ENCODE measurements at regions not wholly inside any gene's neighbourhood (a gene's known extent, or its start where the extent isn't known, plus 50 kb on each side); places are given as distances from the start of the nearest gene placed in this dataset.

GRCh38 chr6:48835421-48835958, 627.6 kb downstream of the MMUT start:
- WGBS, 2 donors, result 41% methylated on average over 2 of the region's 2 CpGs
- ATAC-seq (ENCODE audit: low FRiP score in 2 of 2), result no peak
- TF ChIP-seq POLR2A (IDR thresholded peaks at IDR 0.05) (no peak), EP300 (IDR thresholded peaks at IDR 0.05) (no peak), POLR2AphosphoS5 (IDR thresholded peaks at IDR 0.05) (no peak), CTCF (IDR thresholded peaks at IDR 0.05) (no peak)
- H3K4me3 ChIP-seq, result no peak overlapping the region
- DNase-seq, result no peak
- H3K36me3 ChIP-seq, result no peaks in the 10 kb centered on the region
- H3K27me3 ChIP-seq, result no peaks in the 10 kb centered on the region
- no peak overlapping the region for H3K27ac ChIP-seq
- no peaks in the 10 kb centered on the region for H3K4me1 ChIP-seq
- H3K9me3 ChIP-seq, result peaks cover 0 to 4% (median 0%) of the 10 kb centered on the region in 4 donors

GRCh38 chr6:48834706-48835105, 628.3 kb downstream of the MMUT start:
- H3K4me3 ChIP-seq, result no peak overlapping the region
- no peak overlapping the region for H3K27ac ChIP-seq
- DNase-seq (no peak), ATAC-seq (ENCODE audit: low FRiP score in 2 of 2) (no peak)
- no peaks in the 10 kb centered on the region for H3K36me3 ChIP-seq
- H3K9me3 ChIP-seq, result no peaks in the 10 kb centered on the region
- TF ChIP-seq POLR2AphosphoS5 (IDR thresholded peaks at IDR 0.05) (no peak), CTCF (IDR thresholded peaks at IDR 0.05) (no peak), POLR2A (IDR thresholded peaks at IDR 0.05) (no peak), EP300 (IDR thresholded peaks at IDR 0.05) (no peak)
- H3K27me3 ChIP-seq, result no peaks in the 10 kb centered on the region
- H3K4me1 ChIP-seq, result no peaks in the 10 kb centered on the region

GRCh38 chr6:48833916-48834315, 629.1 kb downstream of the MMUT start:
- Histone ChIP-seq H3K4me1 (no peaks in the 10 kb centered on the region), H3K27me3 (no peaks in the 10 kb centered on the region), H3K36me3 (no peaks in the 10 kb centered on the region), H3K27ac (no peak overlapping the region), H3K4me3 (no peak overlapping the region), H3K9me3 (no peaks in the 10 kb centered on the region)
- ATAC-seq (ENCODE audit: low FRiP score in 2 of 2) (no peak), DNase-seq (no peak)
- WGBS, 2 donors, result 88 to 97% methylated on average over 1 of the region's 1 CpG
- TF ChIP-seq EP300 (IDR thresholded peaks at IDR 0.05) (no peak), CTCF (IDR thresholded peaks at IDR 0.05) (no peak), POLR2A (IDR thresholded peaks at IDR 0.05) (no peak), POLR2AphosphoS5 (IDR thresholded peaks at IDR 0.05) (no peak)

- WGBS, 2 donors, result 74 to 75% methylated on average over 6 of the region's 6 CpGs
- TF ChIP-seq POLR2A (IDR thresholded peaks at IDR 0.05) (no peak), EP300 (IDR thresholded peaks at IDR 0.05) (no peak), CTCF (IDR thresholded peaks at IDR 0.05) (no peak), POLR2AphosphoS5 (IDR thresholded peaks at IDR 0.05) (no peak)
- Histone ChIP-seq H3K9me3 (no peaks in the 10 kb centered on the region), H3K27me3 (no peaks in the 10 kb centered on the region), H3K36me3 (no peaks in the 10 kb centered on the region), H3K27ac (no peak overlapping the region), H3K4me1 (no peaks in the 10 kb centered on the region), H3K4me3 (no peak overlapping the region)
- no peak for DNase-seq
- ATAC-seq (ENCODE audit: low FRiP score in 2 of 2), result peak in 1 of 2 donors; percentile 93
These were observed 636.0 kb downstream of the MMUT start for GRCh38 chr6:48826901-48827701.

- Histone ChIP-seq H3K9me3 (no peaks in the 10 kb centered on the region), H3K27ac (no peak overlapping the region), H3K36me3 (no peaks in the 10 kb centered on the region), H3K4me1 (no peaks in the 10 kb centered on the region), H3K4me3 (no peak overlapping the region), H3K27me3 (no peaks in the 10 kb centered on the region)
- ATAC-seq (ENCODE audit: low FRiP score in 2 of 2) (no peak), DNase-seq (no peak)
- no peak for TF ChIP-seq POLR2A (IDR thresholded peaks at IDR 0.05)
- no peak for TF ChIP-seq POLR2AphosphoS5 (IDR thresholded peaks at IDR 0.05)
- no peak for TF ChIP-seq CTCF (IDR thresholded peaks at IDR 0.05)
- no peak for TF ChIP-seq EP300 (IDR thresholded peaks at IDR 0.05)
- WGBS, 2 donors, result 49 to 51% methylated on average over 2 of the region's 2 CpGs
These were observed 636.9 kb downstream of the MMUT start for GRCh38 chr6:48826152-48826515.
